ENCODE measurements at regions not wholly inside any gene's neighbourhood (a gene's known extent, or its start where the extent isn't known, plus 50 kb on each side); places are given as distances from the start of the nearest gene placed in this dataset.

DNA sequence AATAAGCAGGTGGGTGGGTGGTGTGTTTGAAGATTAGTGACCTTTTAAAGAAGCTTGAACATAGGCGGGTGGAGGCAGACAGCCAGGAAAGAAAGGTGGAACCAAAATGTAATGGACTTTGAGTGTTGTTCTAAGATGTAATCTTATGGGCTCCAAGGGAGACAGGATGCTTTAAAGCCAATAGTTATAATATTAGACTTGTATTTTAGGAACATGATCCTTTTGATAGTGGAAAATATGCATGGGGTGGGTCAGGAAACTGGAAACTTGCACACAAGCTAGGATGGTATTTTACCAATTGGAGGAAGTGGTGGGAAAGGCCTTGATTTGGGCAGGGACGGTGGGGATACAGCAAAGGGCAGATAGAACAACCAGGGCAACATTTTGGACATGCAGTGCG, 151.8 kb upstream of the PDE7B start:
- FAIRE-seq (no peak), ATAC-seq (no peak), DNase-seq (ENCODE audit: low spot score) (no peak)
- Histone ChIP-seq H2AFZ (ENCODE audit: low read length) (no peak overlapping the region), H3K27ac (ENCODE audit: extremely low read length, insufficient read depth, low read length) (no peak overlapping the region), H3K4me1 (ENCODE audit: insufficient read depth, low read length) (no peaks in the 10 kb centered on the region), H3K4me3 (replicated peaks in 1 of 3; ENCODE audit: insufficient read depth in 1 of 3, low read depth in 2 of 3, low read length in 3 of 3) (no peak overlapping the region), H3K79me2 (ENCODE audit: insufficient read depth, low read length) (no peaks in the 10 kb centered on the region), H3K4me2 (ENCODE audit: low read depth, low read length) (no peak overlapping the region), H3K27me3 (ENCODE audit: control insufficient read depth in 1 of 2, insufficient read depth in 2 of 2, low read length in 2 of 2) (0 out of 5 replicates have a peak, but pooled peaks cover 0 to 5% of the 10 kb centered on the region in 2 experiments), H4K20me1 (ENCODE audit: insufficient read depth, low read length) (no peaks in the 10 kb centered on the region), H3K9ac (ENCODE audit: insufficient read depth, low read depth, low read length) (no peak overlapping the region), H3K36me3 (replicated peaks in 1 of 2; ENCODE audit: control insufficient read depth in 1 of 2, insufficient read depth in 2 of 2, low read length in 2 of 2) (no peaks in the 10 kb centered on the region), H3K9me3 (ENCODE audit: low read length) (no peaks in the 10 kb centered on the region)
- TF ChIP-seq MAZ (IDR thresholded peaks at IDR 0.05; ENCODE audit: borderline replicate concordance, low read depth, low read length), result no peak
- no peak for TF ChIP-seq MAZ (CRISPR knock-in tag; IDR thresholded peaks at IDR 0.05; ENCODE audit: low read depth)
- TF ChIP-seq KLF9 (CRISPR knock-in tag; IDR thresholded peaks at IDR 0.05; ENCODE audit: low read depth), result no peak
- no peak for TF ChIP-seq CREB1 (IDR thresholded peaks at IDR 0.05)
- TF ChIP-seq CREB1 (CRISPR knock-in tag; IDR thresholded peaks at IDR 0.05), result no peak
- TF ChIP-seq, protein P1, sequence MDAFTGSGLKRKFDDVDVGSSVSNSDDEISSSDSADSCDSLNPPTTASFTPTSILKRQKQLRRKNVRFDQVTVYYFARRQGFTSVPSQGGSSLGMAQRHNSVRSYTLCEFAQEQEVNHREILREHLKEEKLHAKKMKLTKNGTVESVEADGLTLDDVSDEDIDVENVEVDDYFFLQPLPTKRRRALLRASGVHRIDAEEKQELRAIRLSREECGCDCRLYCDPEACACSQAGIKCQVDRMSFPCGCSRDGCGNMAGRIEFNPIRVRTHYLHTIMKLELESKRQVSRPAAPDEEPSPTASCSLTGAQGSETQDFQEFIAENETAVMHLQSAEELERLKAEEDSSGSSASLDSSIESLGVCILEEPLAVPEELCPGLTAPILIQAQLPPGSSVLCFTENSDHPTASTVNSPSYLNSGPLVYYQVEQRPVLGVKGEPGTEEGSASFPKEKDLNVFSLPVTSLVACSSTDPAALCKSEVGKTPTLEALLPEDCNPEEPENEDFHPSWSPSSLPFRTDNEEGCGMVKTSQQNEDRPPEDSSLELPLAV (CRISPR knock-in tag; conservative IDR thresholded peaks at IDR 0.05; ENCODE audit: low read depth), result no peak
- no peak for TF ChIP-seq TOE1 (CRISPR knock-in tag; IDR thresholded peaks at IDR 0.05)
- TF ChIP-seq, protein P2, sequence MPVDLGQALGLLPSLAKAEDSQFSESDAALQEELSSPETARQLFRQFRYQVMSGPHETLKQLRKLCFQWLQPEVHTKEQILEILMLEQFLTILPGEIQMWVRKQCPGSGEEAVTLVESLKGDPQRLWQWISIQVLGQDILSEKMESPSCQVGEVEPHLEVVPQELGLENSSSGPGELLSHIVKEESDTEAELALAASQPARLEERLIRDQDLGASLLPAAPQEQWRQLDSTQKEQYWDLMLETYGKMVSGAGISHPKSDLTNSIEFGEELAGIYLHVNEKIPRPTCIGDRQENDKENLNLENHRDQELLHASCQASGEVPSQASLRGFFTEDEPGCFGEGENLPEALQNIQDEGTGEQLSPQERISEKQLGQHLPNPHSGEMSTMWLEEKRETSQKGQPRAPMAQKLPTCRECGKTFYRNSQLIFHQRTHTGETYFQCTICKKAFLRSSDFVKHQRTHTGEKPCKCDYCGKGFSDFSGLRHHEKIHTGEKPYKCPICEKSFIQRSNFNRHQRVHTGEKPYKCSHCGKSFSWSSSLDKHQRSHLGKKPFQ (CRISPR knock-in tag; IDR thresholded peaks at IDR 0.05; ENCODE audit: insufficient replicate concordance), result no peak
- in situ Hi-C loops (cut with HindIII; ENCODE audit: extremely low pct_ligation_motif_present, low pct_unique_long_range_greater_than_20kb), result no loop called here
- 22% methylated on average over 3 of the region's 3 CpGs for WGBS (ENCODE audit: low lambda C conversion rate)
- intact Hi-C loops (cut with micrococcal nuclease; ENCODE audit: unreplicated experiment), result no loop called here
- CTCF ChIA-PET (ENCODE audit: low intra/inter-chr PET ratio, low total read pairs), result no interaction called here
- no TSS peak for BruUV-seq (replicated peaks)
- POLR2A ChIA-PET, result no interaction called here

Measured in HepG2 (cell line).